Activated B cell treated with CpG ODN at 0.5 μM for 24 hours (primary cell): ENCODE measurements at regions not wholly inside any gene's neighbourhood (a gene's known extent, or its start where the extent isn't known, plus 50 kb on each side); places are given as distances from the start of the nearest gene placed in this dataset.

Experiments
- ATAC-seq: fragments of 200-7000 bp; cut with Tn5 transposase; one replicate; pipeline ENCODE4 v1.10.0; 2021; ENCODE audit warnings: low read depth, mild to moderate bottlenecking, moderate library complexity
- CTCF ChIA-PET: fragments of 350-600 bp; sonication (Branson Sonifier 250); formaldehyde crosslinking; loops from one replicate; lab custom pipeline; 2021; ENCODE audit warnings: antibody characterized with exemption; lab: Charles Lee
- POLR2A ChIA-PET: fragments of 350-600 bp; sonication (Branson Sonifier 250); formaldehyde crosslinking; loops from one replicate; lab custom pipeline; 2021; ENCODE audit warnings: antibody characterized with exemption; lab: Charles Lee
- DNase-seq: peaks from one replicate; pipeline ENCODE4 v3.0.0; 2022
- H3K27ac Mint-ChIP-seq: one replicate; pipeline ENCODE4 v1.8.0; 2020; ENCODE audit warnings: mixed read lengths
- H3K27me3 Mint-ChIP-seq: one replicate; pipeline ENCODE4 v1.8.0; 2021; ENCODE audit warnings: mixed read lengths
- H3K36me3 Mint-ChIP-seq: one replicate; pipeline ENCODE4 v1.8.0; 2021; ENCODE audit warnings: low read depth, mixed read lengths
- H3K4me1 Mint-ChIP-seq: one replicate; pipeline ENCODE4 v1.8.0; 2021; ENCODE audit warnings: mixed read lengths
- H3K4me3 Mint-ChIP-seq: one replicate; pipeline ENCODE4 v1.8.0; 2020; ENCODE audit warnings: mild to moderate bottlenecking, mixed read lengths
- H3K9me3 Mint-ChIP-seq: one replicate; pipeline ENCODE4 v1.8.0; 2020; ENCODE audit warnings: mixed read lengths
- CTCF ChIP-seq: fragments of 200-600 bp; IDR thresholded peaks from one replicate; pipeline ENCODE4 v1.8.0; 2022; ENCODE audit warnings: antibody characterized with exemption, mild to moderate bottlenecking
- intact Hi-C: fragments of 100-400 bp; cut with micrococcal nuclease; formaldehyde crosslinking; loops from one replicate; pipeline ENCODE4 v1.15.1; 2024

GRCh38 chr12:107379852-107380567, 286.7 kb upstream of the CRY1 start:
- H3K27me3 Mint-ChIP-seq: no peaks in the 10 kb centered on the region
- intact Hi-C loops: no loop called here
- CTCF ChIA-PET: no interaction called here
- no peak for ATAC-seq
- H3K4me1 Mint-ChIP-seq: no peaks in the 10 kb centered on the region
- no peak for DNase-seq
- no peak overlapping the region for H3K4me3 Mint-ChIP-seq
- no peak for TF ChIP-seq CTCF
- POLR2A ChIA-PET: no interaction called here
- no peak overlapping the region for H3K27ac Mint-ChIP-seq
- H3K9me3 Mint-ChIP-seq: no peaks in the 10 kb centered on the region
- H3K36me3 Mint-ChIP-seq: no peaks in the 10 kb centered on the region

DNA sequence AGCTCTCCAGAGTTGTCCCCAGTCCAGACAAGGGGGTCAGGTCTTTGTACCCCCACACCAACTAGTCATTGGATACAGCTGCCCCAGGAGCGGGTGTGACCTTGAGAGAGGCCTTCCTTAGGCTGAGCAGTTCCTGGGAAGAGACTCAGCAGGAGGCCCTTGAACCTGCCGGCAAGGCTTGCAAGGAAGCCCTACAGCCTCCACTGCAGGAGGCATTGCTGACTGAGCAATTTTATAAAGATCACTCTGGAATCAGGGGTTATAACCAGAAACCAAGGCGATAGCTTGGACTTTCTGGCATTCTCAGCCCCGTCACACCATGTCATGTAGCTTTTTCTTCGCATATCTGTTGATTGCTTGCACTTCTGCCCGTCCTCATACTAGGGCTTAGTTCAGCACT, 291.3 kb upstream of the CRY1 start:
- H3K27ac Mint-ChIP-seq: no peak overlapping the region
- H3K9me3 Mint-ChIP-seq: no peaks in the 10 kb centered on the region
- intact Hi-C loops: no loop called here
- no peaks in the 10 kb centered on the region for H3K36me3 Mint-ChIP-seq
- CTCF ChIA-PET: no interaction called here
- no peak overlapping the region for H3K4me3 Mint-ChIP-seq
- no peaks in the 10 kb centered on the region for H3K27me3 Mint-ChIP-seq
- ATAC-seq (no peak), DNase-seq (no peak)
- POLR2A ChIA-PET: no interaction called here
- no peaks in the 10 kb centered on the region for H3K4me1 Mint-ChIP-seq
- TF ChIP-seq CTCF: no peak

DNA sequence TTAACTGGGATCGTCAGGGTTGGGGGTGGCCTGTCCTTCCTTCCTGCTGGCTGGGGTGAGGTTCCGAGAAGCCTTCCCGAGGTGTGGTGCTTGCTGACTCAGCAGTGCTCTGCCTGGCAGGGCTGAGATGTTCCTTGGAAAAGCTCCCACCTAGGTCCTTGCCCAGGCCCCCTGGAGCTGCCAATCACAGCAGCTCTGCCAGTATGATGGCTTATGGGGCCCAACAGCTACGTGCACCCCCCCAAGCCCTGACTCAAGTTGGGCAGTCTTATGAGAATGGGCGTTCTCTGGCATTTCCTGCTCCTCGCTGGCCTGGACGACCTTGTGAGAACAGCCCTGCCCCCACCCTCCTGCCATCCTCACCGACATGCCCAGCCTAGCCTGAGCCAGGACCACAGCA, 292.2 kb upstream of the CRY1 start:
- H3K27me3 Mint-ChIP-seq: no peaks in the 10 kb centered on the region
- ATAC-seq (no peak), DNase-seq (no peak)
- H3K27ac Mint-ChIP-seq: no peak overlapping the region
- H3K36me3 Mint-ChIP-seq: no peaks in the 10 kb centered on the region
- POLR2A ChIA-PET: no interaction called here
- no peak overlapping the region for H3K4me3 Mint-ChIP-seq
- no peaks in the 10 kb centered on the region for H3K9me3 Mint-ChIP-seq
- no peaks in the 10 kb centered on the region for H3K4me1 Mint-ChIP-seq
- no peak for TF ChIP-seq CTCF
- intact Hi-C loops: no loop called here
- CTCF ChIA-PET: no interaction called here

DNA sequence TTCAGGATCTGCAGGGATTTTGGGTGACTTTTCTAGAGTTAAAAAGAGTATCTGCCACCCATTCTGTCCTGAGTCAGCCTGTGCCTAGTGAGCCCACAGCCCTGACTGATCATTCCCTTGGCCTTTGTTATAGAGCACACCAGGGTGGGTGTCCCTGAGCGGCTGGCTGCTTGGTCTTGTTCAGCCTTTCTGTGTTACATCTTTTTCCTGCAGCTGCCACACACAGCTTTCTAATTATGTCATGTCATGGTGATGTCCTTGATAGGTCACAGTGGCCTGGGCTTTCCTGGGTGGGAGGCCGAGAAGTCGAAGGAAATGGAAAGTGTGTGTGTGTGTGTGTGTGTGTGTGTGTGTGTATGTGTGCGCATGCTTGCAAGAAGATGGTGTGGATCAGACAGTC, 293.2 kb upstream of the CRY1 start:
- ChIA-PET CTCF (no interaction called here), POLR2A (no interaction called here)
- no peaks in the 10 kb centered on the region for H3K4me1 Mint-ChIP-seq
- intact Hi-C loops: no loop called here
- no peaks in the 10 kb centered on the region for H3K9me3 Mint-ChIP-seq
- H3K27me3 Mint-ChIP-seq: no peaks in the 10 kb centered on the region
- ATAC-seq (no peak), DNase-seq (no peak)
- H3K4me3 Mint-ChIP-seq: no peak overlapping the region
- H3K36me3 Mint-ChIP-seq: no peaks in the 10 kb centered on the region
- no peak for TF ChIP-seq CTCF
- no peak overlapping the region for H3K27ac Mint-ChIP-seq

- no peak for TF ChIP-seq CTCF
- Mint-ChIP-seq H3K27me3 (no peaks in the 10 kb centered on the region), H3K36me3 (no peaks in the 10 kb centered on the region), H3K27ac (no peak overlapping the region), H3K9me3 (no peaks in the 10 kb centered on the region), H3K4me3 (no peak overlapping the region), H3K4me1 (no peaks in the 10 kb centered on the region)
- ChIA-PET POLR2A (no interaction called here), CTCF (no interaction called here)
- intact Hi-C loops: no loop called here
- DNase-seq (no peak), ATAC-seq (no peak)
These were observed 294.9 kb upstream of the CRY1 start for GRCh38 chr12:107388263-107388662.
